ENCODE measurements at regions not wholly inside any gene's neighbourhood (a gene's known extent, or its start where the extent isn't known, plus 50 kb on each side); places are given as distances from the start of the nearest gene placed in this dataset.

- Histone ChIP-seq H3K9ac (ENCODE audit: low read depth, low read length) (no peak overlapping the region), H3K27ac (ENCODE audit: insufficient read depth, low read length) (no peak overlapping the region), H2BK5ac (ENCODE audit: low read depth, low read length, poor library complexity, severe bottlenecking) (no peak overlapping the region), H4K20me1 (ENCODE audit: insufficient read depth, low read length) (no peaks in the 10 kb centered on the region), H3K18ac (ENCODE audit: low read depth, low read length) (no peak overlapping the region), H3K14ac (replicated peaks; ENCODE audit: low read depth, low read length) (no peak overlapping the region), H2BK15ac (ENCODE audit: low read depth, low read length) (no peak overlapping the region), H3K36me3 (ENCODE audit: control insufficient read depth, insufficient read depth, low read length) (no peaks in the 10 kb centered on the region), H2BK120ac (ENCODE audit: low read depth, low read length) (no peak overlapping the region), H4K8ac (ENCODE audit: low read depth in 2 of 2, low read length in 2 of 2) (no peak overlapping the region), H3K23ac (ENCODE audit: low read depth, low read length) (no peak overlapping the region), H4K5ac (ENCODE audit: low read depth, low read length) (no peak overlapping the region), H3K79me1 (ENCODE audit: low read depth in 1 of 2, low read length in 2 of 2) (no peaks in the 10 kb centered on the region), H2AK5ac (ENCODE audit: low read depth, low read length) (no peak overlapping the region), H3K27me3 (ENCODE audit: control insufficient read depth, insufficient read depth, low read length) (no peaks in the 10 kb centered on the region), H3K9me1 (ENCODE audit: insufficient read depth, low read length) (no peaks in the 10 kb centered on the region), H2AFZ (replicated peaks; ENCODE audit: low read length, poor library complexity) (no peak overlapping the region), H3K4me3 (ENCODE audit: insufficient read depth, low read depth, low read length) (no peak overlapping the region), H3K9me3 (ENCODE audit: control insufficient read depth, insufficient read depth, low read length) (peaks cover 6% of the 10 kb centered on the region), H3K4ac (ENCODE audit: low read depth, low read length) (no peak overlapping the region), H2BK20ac (ENCODE audit: low read depth, low read length) (no peak overlapping the region), H3K56ac (ENCODE audit: extremely low read depth, insufficient read depth, low read length) (no peak overlapping the region), H2AK9ac (replicated peaks; ENCODE audit: low read depth, low read length, poor library complexity) (no peak overlapping the region), H4K91ac (ENCODE audit: insufficient read depth, low read depth, low read length) (no peak overlapping the region), H3K4me2 (ENCODE audit: low read depth, low read length) (no peak overlapping the region), H3K4me1 (ENCODE audit: control insufficient read depth, insufficient read depth, low read length) (no peaks in the 10 kb centered on the region)
- ChIA-PET CTCF (no interaction called here), POLR2A (ENCODE audit: unreplicated experiment) (no interaction called here)
- no peak for ATAC-seq (ENCODE audit: low read depth)
- no peak for TF ChIP-seq NFE2L2 (IDR thresholded peaks at IDR 0.05; ENCODE audit: low read depth, low read length)
- TF ChIP-seq CHD1 (IDR thresholded peaks at IDR 0.05; ENCODE audit: low read depth, low read length), result no peak
- DNase-seq, result no peak
- WGBS, 2 experiments (ENCODE audit: extremely low coverage in 2 of 2, insufficient read length in 1 of 2), result 52% methylated on average over 2 of the region's 4 CpGs; no CpG with 5 or more reads in 1 of the 2 experiments
- no TSS peak for BruUV-seq (replicated peaks)
- intact Hi-C loops (cut with micrococcal nuclease) (no loop called here), in situ Hi-C loops (cut with MboI; ENCODE audit: low sequenced_read_pairs) (no loop called here), dilution Hi-C loops (cut with HindIII; ENCODE audit: low sequenced_read_pairs, unreplicated experiment) (no loop called here)
Measured at GRCh38 chr9:23559522-23559921, 266.5 kb downstream of the ELAVL2 start.

Data from IMR-90 (cell line).